DMS114 treated with DMSO at 0.1 percent for 48 hours (cell line): ENCODE measurements at regions not wholly inside any gene's neighbourhood (a gene's known extent, or its start where the extent isn't known, plus 50 kb on each side); places are given as distances from the start of the nearest gene placed in this dataset.

Experiments used
- DNase-seq: peaks from one replicate; lab custom pipeline; 2025; ENCODE audit not compliant: unreplicated experiment; lab: John Stamatoyannopoulos, UW

GRCh38 chr6:156166093-156166492 lies 611.1 kb upstream of the ARID1B start:
- DNase-seq, result no peak

- no peak for DNase-seq
Measured at GRCh38 chr6:156164701-156165452, 612.3 kb upstream of the ARID1B start.

- no peak for DNase-seq
Measured at GRCh38 chr6:156163311-156163710, 613.9 kb upstream of the ARID1B start.

- no peak for DNase-seq
Measured at GRCh38 chr6:156161471-156161870, 615.7 kb upstream of the ARID1B start.

GRCh38 chr6:156160795-156161165 lies 616.4 kb upstream of the ARID1B start:
- no peak for DNase-seq

GRCh38 chr6:156160007-156160794 lies 617.0 kb upstream of the ARID1B start:
- no peak for DNase-seq

GRCh38 chr6:156154896-156155295 lies 622.3 kb upstream of the ARID1B start:
- DNase-seq, result no peak

- no peak for DNase-seq
Measured at GRCh38 chr6:156150391-156150790, 626.8 kb upstream of the ARID1B start.

GRCh38 chr6:156146891-156147290 lies 630.3 kb upstream of the ARID1B start:
- DNase-seq, result no peak

- DNase-seq, result no peak
Measured at GRCh38 chr6:156131221-156131903, 645.8 kb upstream of the ARID1B start.

GRCh38 chr6:156126535-156126934 lies 650.6 kb upstream of the ARID1B start:
- DNase-seq, result no peak

- no peak for DNase-seq
Measured at GRCh38 chr6:156125844-156126243, 651.3 kb upstream of the ARID1B start.

- DNase-seq, result no peak
Measured at GRCh38 chr6:156123731-156124130, 653.4 kb upstream of the ARID1B start.

GRCh38 chr6:156121973-156122372 lies 655.2 kb upstream of the ARID1B start:
- DNase-seq, result no peak

GRCh38 chr6:156114541-156114940 lies 658.9 kb upstream of the NOX3 start:
- no peak for DNase-seq

GRCh38 chr6:156113631-156114030 lies 658.0 kb upstream of the NOX3 start:
- no peak for DNase-seq

- no peak for DNase-seq
Measured at GRCh38 chr6:156111913-156112312, 656.3 kb upstream of the NOX3 start.

GRCh38 chr6:156110249-156110648 lies 654.6 kb upstream of the NOX3 start:
- no peak for DNase-seq

- no peak for DNase-seq
Measured at GRCh38 chr6:156109713-156110112, 654.1 kb upstream of the NOX3 start.

- DNase-seq, result no peak
Measured at GRCh38 chr6:156107624-156108101, 652.0 kb upstream of the NOX3 start.

GRCh38 chr6:156102129-156102528 lies 646.5 kb upstream of the NOX3 start:
- DNase-seq, result no peak

GRCh38 chr6:156098839-156099238 lies 643.2 kb upstream of the NOX3 start:
- no peak for DNase-seq
